SK-N-SH (cell line): ENCODE measurements at regions not wholly inside any gene's neighbourhood (a gene's known extent, or its start where the extent isn't known, plus 50 kb on each side); places are given as distances from the start of the nearest gene placed in this dataset.

Source experiments
- CTCF ChIA-PET: fragments of 300-600, 350-600 bp; formaldehyde crosslinking; extraction: SDS; loops from one replicate; lab custom pipeline; 2021; lab: Yijun Ruan, JAX
- POLR2A ChIA-PET: fragments of 350-600 bp; sonication (Branson Sonifier 250); formaldehyde crosslinking; extraction: SDS; loops from one replicate; lab custom pipeline; 2020; ENCODE audit warnings: antibody characterized with exemption, inconsistent platforms; lab: Yijun Ruan, JAX
- DNase-seq: peaks from one replicate; pipeline ENCODE4 v3.0.0; 2012
- H2AFZ ChIP-seq: fragments of 200-600 bp; sonication (generic); 2 replicates; pipeline ENCODE4 v1.8.1; 2016; ENCODE audit warnings: antibody characterized with exemption, mild to moderate bottlenecking, low read depth
- H3F3A ChIP-seq: fragments of 200-600 bp; sonication (generic); replicated peaks from 2 replicates; pipeline ENCODE3; 2016; ENCODE audit warnings: antibody characterized with exemption, mild to moderate bottlenecking; ENCODE audit not compliant: insufficient read depth
- H3K27ac ChIP-seq, 2 experiments: fragments of 200-500 bp in 1 of 2; fragments of 200-600 bp in 1 of 2; sonication (Bioruptor generic) in 1 of 2; sonication (generic), shearing (Covaris generic) in 1 of 2; 2 replicates each; pipeline versions ENCODE4 v1.5.1 to v1.6.1; 2014 to 2016; ENCODE audit warnings: low read depth in 2 of 2, inconsistent platforms in 1 of 2, low read length in 1 of 2, mild to moderate bottlenecking in 1 of 2, mixed read lengths in 1 of 2
- H3K27me3 ChIP-seq: fragments of 200-600 bp; sonication (generic), shearing (Covaris generic); 2 replicates; pipeline ENCODE4 v1.6.1; 2016; ENCODE audit warnings: mixed run types; ENCODE audit not compliant: insufficient read depth
- H3K36me3 ChIP-seq, 2 experiments: fragments of 200-500 bp in 1 of 2; fragments of 200-600 bp in 1 of 2; sonication (Bioruptor generic) in 1 of 2; sonication (generic) in 1 of 2; replicated peaks in 1 of 2; 2 replicates each; pipeline versions ENCODE3 to v1.5.1; 2014 to 2016; ENCODE audit warnings: low read length in 1 of 2, mild to moderate bottlenecking in 1 of 2; ENCODE audit not compliant: insufficient read depth in 2 of 2, control insufficient read depth in 1 of 2
- H3K4me1 ChIP-seq, 2 experiments: fragments of 200-500 bp in 1 of 2; fragments of 200-600 bp in 1 of 2; sonication (Bioruptor generic) in 1 of 2; sonication (generic), shearing (Covaris generic) in 1 of 2; 2 replicates each; pipeline versions ENCODE4 v1.5.1 to v1.6.1; 2014 to 2016; ENCODE audit warnings: low read depth in 1 of 2, low read length in 1 of 2, mixed run types in 1 of 2; ENCODE audit not compliant: insufficient read depth in 2 of 2, control insufficient read depth in 1 of 2
- H3K4me2 ChIP-seq: fragments of 200-600 bp; sonication (generic), shearing (Covaris generic); 2 replicates; pipeline ENCODE4 v1.6.1; 2017; ENCODE audit warnings: mixed run types
- H3K4me3 ChIP-seq, 2 experiments: fragments of 200-500 bp in 1 of 2; fragments of 200-600 bp in 1 of 2; sonication (Bioruptor generic) in 1 of 2; sonication (generic), shearing (Covaris generic) in 1 of 2; 2 replicates each; pipeline versions ENCODE4 v1.5.1 to v1.8.1; 2014 to 2016; ENCODE audit warnings: low read depth in 2 of 2, inconsistent platforms in 1 of 2, low read length in 1 of 2, mild to moderate bottlenecking in 1 of 2, mixed read lengths in 1 of 2, moderate library complexity in 1 of 2
- H3K79me2 ChIP-seq: fragments of 200-600 bp; sonication (generic); 2 replicates; pipeline ENCODE4 v1.8.1; 2017; ENCODE audit warnings: mild to moderate bottlenecking; ENCODE audit not compliant: insufficient read depth
- H3K9ac ChIP-seq: fragments of 200-600 bp; sonication (generic); 2 replicates; pipeline ENCODE4 v1.6.1; 2017; ENCODE audit warnings: mixed run types
- H3K9me2 ChIP-seq: fragments of 200-600 bp; sonication (generic); 2 replicates; pipeline ENCODE4 v1.6.1; 2017; ENCODE audit warnings: mixed run types
- H3K9me3 ChIP-seq: fragments of 200-600 bp; sonication (generic); 2 replicates; pipeline ENCODE4 v1.6.1; 2017; ENCODE audit warnings: mixed run types, mild to moderate bottlenecking, moderate library complexity
- H4K20me1 ChIP-seq: fragments of 200-600 bp; sonication (generic); 2 replicates; pipeline ENCODE4 v1.6.1; 2017; ENCODE audit warnings: mild to moderate bottlenecking, mixed run types; ENCODE audit not compliant: insufficient read depth
- CTCF ChIP-seq: fragments of 200-600 bp; sonication (generic); IDR thresholded peaks from 2 replicates; pipeline ENCODE4 v1.6.1; 2017; ENCODE audit warnings: antibody characterized with exemption, mild to moderate bottlenecking, moderate library complexity
- EP300 ChIP-seq, 2 experiments: IDR thresholded peaks; 2 replicates each; pipeline versions ENCODE4 v1.4.0 to v1.6.1; 2012; ENCODE audit warnings: borderline replicate concordance in 1 of 2, low read depth in 1 of 2, low read length in 1 of 2
- FOSL2 ChIP-seq: IDR thresholded peaks from 2 replicates; pipeline ENCODE4 v1.4.0; 2012; ENCODE audit warnings: low read depth, mild to moderate bottlenecking, moderate library complexity, borderline replicate concordance
- FOXJ3 ChIP-seq: sonication (generic); formaldehyde crosslinking; IDR thresholded peaks from 2 replicates; pipeline ENCODE4 v1.5.1; 2020; ENCODE audit warnings: mild to moderate bottlenecking, missing genetic modification reagents
- FOXM1 ChIP-seq: IDR thresholded peaks from 2 replicates; pipeline ENCODE4 v1.4.0; 2012; ENCODE audit warnings: low read depth, mild to moderate bottlenecking
- GABPA ChIP-seq: IDR thresholded peaks from 2 replicates; pipeline ENCODE4 v1.4.0; 2012; ENCODE audit warnings: low read depth, mild to moderate bottlenecking
- IRF3 ChIP-seq: fragments of 150-350 bp; IDR thresholded peaks from 2 replicates; pipeline ENCODE4 v1.6.1; 2016; ENCODE audit warnings: mild to moderate bottlenecking, low read depth, low read length
- JUND ChIP-seq: IDR thresholded peaks from 2 replicates; pipeline ENCODE4 v1.4.0; 2012
- MAX ChIP-seq: IDR thresholded peaks from 2 replicates; pipeline ENCODE4 v1.4.0; 2012; ENCODE audit warnings: low read depth
- MEF2A ChIP-seq: IDR thresholded peaks from 2 replicates; pipeline ENCODE4 v1.4.0; 2012; ENCODE audit warnings: low read depth, borderline replicate concordance
- MXI1 ChIP-seq: IDR thresholded peaks from 2 replicates; pipeline ENCODE4 v1.6.1; 2012; ENCODE audit warnings: mild to moderate bottlenecking, low read depth, low read length, improper control_type of control experiment
- NFIC ChIP-seq: IDR thresholded peaks from 2 replicates; pipeline ENCODE4 v1.4.0; 2012; ENCODE audit warnings: borderline replicate concordance
- NRF1 ChIP-seq: IDR thresholded peaks from 2 replicates; pipeline ENCODE4 v1.6.1; 2012; ENCODE audit warnings: low read depth, mild to moderate bottlenecking, low read length
- POLR2AphosphoS5 ChIP-seq: IDR thresholded peaks from 2 replicates; pipeline ENCODE4 v1.6.1; 2012; ENCODE audit warnings: low read depth, low read length
- RCOR1 ChIP-seq: fragments of 150-350 bp; IDR thresholded peaks from 2 replicates; pipeline ENCODE4 v1.6.1; 2017; ENCODE audit warnings: antibody characterized with exemption, low read length
- RFX5 ChIP-seq: IDR thresholded peaks from 2 replicates; pipeline ENCODE4 v1.6.1; 2012; ENCODE audit warnings: mild to moderate bottlenecking, improper control_type of control experiment, low read length
- RXRA ChIP-seq: IDR thresholded peaks from 2 replicates; pipeline ENCODE4 v1.4.0; 2012; ENCODE audit warnings: low read depth, mild to moderate bottlenecking, borderline replicate concordance
- TEAD4 ChIP-seq: IDR thresholded peaks from 2 replicates; pipeline ENCODE4 v1.4.0; 2012; ENCODE audit warnings: mild to moderate bottlenecking, borderline replicate concordance; ENCODE audit not compliant: insufficient read depth
- USF1 ChIP-seq: IDR thresholded peaks from 2 replicates; pipeline ENCODE4 v1.4.0; 2012; ENCODE audit warnings: low read depth, borderline replicate concordance
- USF2 ChIP-seq: fragments of 150-350 bp; IDR thresholded peaks from 2 replicates; pipeline ENCODE4 v1.6.1; 2017; ENCODE audit warnings: antibody characterized with exemption, low read length, low read depth, borderline replicate concordance
- YY1 ChIP-seq: IDR thresholded peaks from 2 replicates; pipeline ENCODE4 v1.4.0; 2012; ENCODE audit warnings: low read depth, mild to moderate bottlenecking
- ZBTB33 ChIP-seq: IDR thresholded peaks from 2 replicates; pipeline ENCODE4 v1.4.0; 2012; ENCODE audit warnings: low read depth, borderline replicate concordance
- WGBS: methylation state at CpG from one replicate; pipeline ENCODE4 v1.1.6; 2017; ENCODE audit warnings: low lambda C conversion rate; 5-methylcytosine and 5-hydroxymethylcytosine counted together

- Histone ChIP-seq H3F3A (no peaks in the 10 kb centered on the region), H3K27me3 (no peaks in the 10 kb centered on the region), H3K9ac (no peak overlapping the region), H3K4me1 (peaks cover 0 to 7% of the 10 kb centered on the region in 2 experiments; a peak in 1 of 4 replicates), H3K4me3 (no peak overlapping the region), H3K9me3 (no peaks in the 10 kb centered on the region), H3K36me3 (no peaks in the 10 kb centered on the region), H3K79me2 (no peaks in the 10 kb centered on the region), H3K9me2 (no peaks in the 10 kb centered on the region), H3K4me2 (no peak overlapping the region), H4K20me1 (no peaks in the 10 kb centered on the region), H2AFZ (no peak overlapping the region), H3K27ac (no peak overlapping the region)
- ChIA-PET CTCF (no interaction called here), POLR2A (no interaction called here)
- no peak for DNase-seq
- no peak for TF ChIP-seq YY1
- TF ChIP-seq CTCF, result no peak
- no peak for TF ChIP-seq JUND
- no peak for TF ChIP-seq NFIC
- TF ChIP-seq RFX5, result no peak
- TF ChIP-seq GABPA, result no peak
- no peak for TF ChIP-seq MEF2A
- no peak for TF ChIP-seq EP300 (IDR thresholded peaks at IDR 0.05; ENCODE audit: borderline replicate concordance in 1 of 2, low read depth in 1 of 2, low read length in 1 of 2)
- no peak for TF ChIP-seq FOXM1
- no peak for TF ChIP-seq FOXJ3 (CRISPR knock-in tag)
- no peak for TF ChIP-seq ZBTB33
- no peak for TF ChIP-seq MAX
- TF ChIP-seq NRF1, result no peak
- WGBS, result 49% methylated on average over 6 of the region's 15 CpGs
These were observed 533.9 kb downstream of the TCERG1L start for GRCh38 chr10:130777507-130778165.

GRCh38 chr10:130778166-130778545, 533.4 kb downstream of the TCERG1L start:
- WGBS, result 42% methylated on average over 7 of the region's 7 CpGs

More at GRCh38 chr10:130778166-130778545, 533.4 kb downstream of the TCERG1L start:
- CTCF ChIA-PET, result interaction anchor here (0.9 kb wide), 1 partner anchor 16 kb away, joined by 3 read pairs; no protein-coding TSS in a partner anchor
- no peak overlapping the region for H3K27ac ChIP-seq
- no peak overlapping the region for H3K4me2 ChIP-seq
- POLR2A ChIA-PET, result no interaction called here
- H3K4me3 ChIP-seq, result no peak overlapping the region
- H3K4me1 ChIP-seq, result peaks cover 0 to 7% of the 10 kb centered on the region in 2 experiments; a peak in 1 of 4 replicates
- no peaks in the 10 kb centered on the region for H4K20me1 ChIP-seq
- H2AFZ ChIP-seq, result no peak overlapping the region
- H3K79me2 ChIP-seq, result no peaks in the 10 kb centered on the region
- TF ChIP-seq POLR2AphosphoS5 (no peak), RCOR1 (no peak), MEF2A (no peak), TEAD4 (no peak), MXI1 (no peak), FOSL2 (no peak), USF1 (no peak), IRF3 (no peak), RXRA (no peak), USF2 (no peak)
- H3F3A ChIP-seq, result no peaks in the 10 kb centered on the region
- H3K36me3 ChIP-seq, result no peaks in the 10 kb centered on the region
- H3K27me3 ChIP-seq, result no peaks in the 10 kb centered on the region
- H3K9me2 ChIP-seq, result no peaks in the 10 kb centered on the region
- no peaks in the 10 kb centered on the region for H3K9me3 ChIP-seq
- no peak overlapping the region for H3K9ac ChIP-seq
- DNase-seq, result no peak
